CD1c-positive myeloid dendritic cell (primary cell): ENCODE measurements at regions not wholly inside any gene's neighbourhood (a gene's known extent, or its start where the extent isn't known, plus 50 kb on each side); places are given as distances from the start of the nearest gene placed in this dataset.

Source experiments
- DNase-seq: peaks from one replicate; pipeline ENCODE4 v3.0.0-alpha.2; 2016; ENCODE audit errors: extremely low spot score

- DNase-seq, result no peak
These were observed 396.5 kb upstream of the VWC2 start for GRCh38 chr7:49376817-49377375.

- no peak for DNase-seq
These were observed 386.6 kb upstream of the VWC2 start for GRCh38 chr7:49386792-49387191.

- no peak for DNase-seq
These were observed 383.5 kb upstream of the VWC2 start for GRCh38 chr7:49389871-49390479.

GRCh38 chr7:49396229-49396628 lies 377.2 kb upstream of the VWC2 start:
- no peak for DNase-seq

- no peak for DNase-seq
These were observed 375.7 kb upstream of the VWC2 start for GRCh38 chr7:49397750-49398149.

GRCh38 chr7:49398236-49398635 lies 375.2 kb upstream of the VWC2 start:
- DNase-seq, result no peak

GRCh38 chr7:49398746-49399145 lies 374.7 kb upstream of the VWC2 start:
- DNase-seq, result no peak

GRCh38 chr7:49400891-49401550 lies 372.4 kb upstream of the VWC2 start:
- no peak for DNase-seq

GRCh38 chr7:49403844-49404243 lies 369.6 kb upstream of the VWC2 start:
- no peak for DNase-seq

GRCh38 chr7:49407205-49407604 lies 366.2 kb upstream of the VWC2 start:
- DNase-seq, result no peak

- no peak for DNase-seq
These were observed 356.4 kb upstream of the VWC2 start for GRCh38 chr7:49417034-49417433.

- DNase-seq, result no peak
These were observed 354.5 kb upstream of the VWC2 start for GRCh38 chr7:49418963-49419362.

GRCh38 chr7:49422564-49422963 lies 350.9 kb upstream of the VWC2 start:
- no peak for DNase-seq

GRCh38 chr7:49424109-49424508 lies 349.3 kb upstream of the VWC2 start:
- no peak for DNase-seq

GRCh38 chr7:49425277-49425818 lies 348.1 kb upstream of the VWC2 start:
- no peak for DNase-seq

- DNase-seq, result no peak
These were observed 341.2 kb upstream of the VWC2 start for GRCh38 chr7:49432254-49432653.

GRCh38 chr7:49433794-49434193 lies 339.6 kb upstream of the VWC2 start:
- no peak for DNase-seq

GRCh38 chr7:49434846-49435245 lies 338.6 kb upstream of the VWC2 start:
- DNase-seq, result no peak

GRCh38 chr7:49438281-49438680 lies 335.2 kb upstream of the VWC2 start:
- DNase-seq, result no peak

- DNase-seq, result no peak
These were observed 329.9 kb upstream of the VWC2 start for GRCh38 chr7:49443515-49443914.

- no peak for DNase-seq
These were observed 320.0 kb upstream of the VWC2 start for GRCh38 chr7:49453486-49453885.

- DNase-seq, result no peak
These were observed 294.0 kb upstream of the VWC2 start for GRCh38 chr7:49479441-49479840.

- DNase-seq, result no peak
These were observed 293.4 kb upstream of the VWC2 start for GRCh38 chr7:49479936-49480544.
